ENCODE measurements at regions not wholly inside any gene's neighbourhood (a gene's known extent, or its start where the extent isn't known, plus 50 kb on each side); places are given as distances from the start of the nearest gene placed in this dataset.

- H3K36me3 ChIP-seq (ENCODE audit: control insufficient read depth in 1 of 2, insufficient read depth in 2 of 2, low read length in 2 of 2) = no peaks in the 10 kb centered on the region
- H3K4me3 ChIP-seq (replicated peaks in 1 of 2; ENCODE audit: low read depth in 1 of 2, low read length in 2 of 2) = no peak overlapping the region
- no TSS peak for BruUV-seq (replicated peaks)
- H3K9ac ChIP-seq (ENCODE audit: low read length) = no peak overlapping the region
- TF ChIP-seq, protein P1, sequence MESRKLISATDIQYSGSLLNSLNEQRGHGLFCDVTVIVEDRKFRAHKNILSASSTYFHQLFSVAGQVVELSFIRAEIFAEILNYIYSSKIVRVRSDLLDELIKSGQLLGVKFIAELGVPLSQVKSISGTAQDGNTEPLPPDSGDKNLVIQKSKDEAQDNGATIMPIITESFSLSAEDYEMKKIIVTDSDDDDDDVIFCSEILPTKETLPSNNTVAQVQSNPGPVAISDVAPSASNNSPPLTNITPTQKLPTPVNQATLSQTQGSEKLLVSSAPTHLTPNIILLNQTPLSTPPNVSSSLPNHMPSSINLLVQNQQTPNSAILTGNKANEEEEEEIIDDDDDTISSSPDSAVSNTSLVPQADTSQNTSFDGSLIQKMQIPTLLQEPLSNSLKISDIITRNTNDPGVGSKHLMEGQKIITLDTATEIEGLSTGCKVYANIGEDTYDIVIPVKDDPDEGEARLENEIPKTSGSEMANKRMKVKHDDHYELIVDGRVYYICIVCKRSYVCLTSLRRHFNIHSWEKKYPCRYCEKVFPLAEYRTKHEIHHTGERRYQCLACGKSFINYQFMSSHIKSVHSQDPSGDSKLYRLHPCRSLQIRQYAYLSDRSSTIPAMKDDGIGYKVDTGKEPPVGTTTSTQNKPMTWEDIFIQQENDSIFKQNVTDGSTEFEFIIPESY (IDR thresholded peaks at IDR 0.05; ENCODE audit: extremely low read depth, insufficient replicate concordance, low read length) = no peak
- ChIA-PET POLR2A (interaction anchor here (0.8 kb wide), 1 partner anchor 16 kb away, joined by 3 read pairs; no protein-coding TSS in a partner anchor), RAD21 (ENCODE audit: low non-redundant PET in 1 of 2, low total read pairs in 2 of 2, uncharacterized antibody in 2 of 2, unreplicated experiment in 2 of 2) (no interaction called here), CTCF (no interaction called here)
- peaks cover 0 to 4% of the 10 kb centered on the region in 2 experiments; a peak in 1 of 4 replicates for H3K9me3 ChIP-seq (ENCODE audit: control insufficient read depth in 1 of 2, insufficient read depth in 1 of 2, low read depth in 1 of 2, low read length in 2 of 2)
- no peaks in the 10 kb centered on the region for H3K9me2 ChIP-seq (ENCODE audit: insufficient read depth)
- no peak overlapping the region for H3K27ac ChIP-seq (ENCODE audit: low read depth, low read length)
- no peaks in the 10 kb centered on the region for H3K27me3 ChIP-seq (ENCODE audit: insufficient read depth, low read length)
- H3K79me2 ChIP-seq (ENCODE audit: insufficient read depth, low read length) = no peaks in the 10 kb centered on the region
- no peak for DNase-seq (ENCODE audit: low read depth, low spot score)
- no peaks in the 10 kb centered on the region for H3K4me1 ChIP-seq (ENCODE audit: control insufficient read depth in 1 of 2, insufficient read depth in 2 of 2, low read length in 2 of 2)
- H2AFZ ChIP-seq (ENCODE audit: low read depth, low read length, poor library complexity, severe bottlenecking) = no peak overlapping the region
- ATAC-seq = no peak
- H3K4me2 ChIP-seq (ENCODE audit: low read length) = no peak overlapping the region
- H4K20me1 ChIP-seq (ENCODE audit: insufficient read depth) = no peaks in the 10 kb centered on the region
- intact Hi-C loops (cut with micrococcal nuclease) = no loop called here
Observed at GRCh38 chr20:52688345-52688744, 283.8 kb upstream of the TSHZ2 start.

DNA sequence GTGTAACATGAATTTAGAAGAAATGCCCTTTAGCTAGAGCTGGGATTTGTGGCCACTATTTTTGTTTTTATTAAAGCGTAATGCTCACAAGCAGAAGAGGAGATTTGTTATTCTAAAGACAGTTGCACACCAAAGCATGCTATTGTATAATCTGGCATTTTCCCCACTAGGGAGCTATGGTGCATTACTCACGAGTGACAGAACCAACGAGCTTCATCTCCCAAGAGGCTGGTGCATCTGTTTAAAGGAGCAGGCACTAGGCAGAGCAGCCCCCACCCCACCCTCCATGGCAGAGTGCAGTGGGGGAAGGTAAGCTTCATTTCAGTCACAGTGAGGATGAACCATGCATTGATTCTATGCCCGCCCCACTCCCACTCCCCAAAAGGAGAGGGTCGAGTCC lies 287.3 kb upstream of the TSHZ2 start:
- Histone ChIP-seq H3K27me3 (ENCODE audit: insufficient read depth, low read length) (no peaks in the 10 kb centered on the region), H3K9me2 (ENCODE audit: insufficient read depth) (no peaks in the 10 kb centered on the region), H4K20me1 (ENCODE audit: insufficient read depth) (no peaks in the 10 kb centered on the region), H2AFZ (ENCODE audit: low read depth, low read length, poor library complexity, severe bottlenecking) (no peak overlapping the region), H3K4me2 (ENCODE audit: low read length) (no peak overlapping the region), H3K79me2 (ENCODE audit: insufficient read depth, low read length) (no peaks in the 10 kb centered on the region), H3K9ac (ENCODE audit: low read length) (no peak overlapping the region), H3K9me3 (ENCODE audit: control insufficient read depth in 1 of 2, insufficient read depth in 1 of 2, low read depth in 1 of 2, low read length in 2 of 2) (peaks cover 0 to 5% of the 10 kb centered on the region in 2 experiments; a peak in 2 of 4 replicates), H3K4me3 (replicated peaks in 1 of 2; ENCODE audit: low read depth in 1 of 2, low read length in 2 of 2) (no peak overlapping the region), H3K27ac (ENCODE audit: low read depth, low read length) (no peak overlapping the region), H3K4me1 (ENCODE audit: control insufficient read depth in 1 of 2, insufficient read depth in 2 of 2, low read length in 2 of 2) (no peaks in the 10 kb centered on the region), H3K36me3 (ENCODE audit: control insufficient read depth in 1 of 2, insufficient read depth in 2 of 2, low read length in 2 of 2) (no peaks in the 10 kb centered on the region)
- ChIA-PET POLR2A (no interaction called here), RAD21 (ENCODE audit: low non-redundant PET in 1 of 2, low total read pairs in 2 of 2, uncharacterized antibody in 2 of 2, unreplicated experiment in 2 of 2) (no interaction called here), CTCF (no interaction called here)
- intact Hi-C loops (cut with micrococcal nuclease) = no loop called here
- ATAC-seq = no peak
- no peak for TF ChIP-seq ZFX (IDR thresholded peaks at IDR 0.05)
- no peak for DNase-seq (ENCODE audit: low read depth, low spot score)
- no TSS peak for BruUV-seq (replicated peaks)

Data from HCT116 (cell line).